HEK293 (cell line): ENCODE measurements at regions not wholly inside any gene's neighbourhood (a gene's known extent, or its start where the extent isn't known, plus 50 kb on each side); places are given as distances from the start of the nearest gene placed in this dataset.

Experiments used
- CTCF ChIA-PET: fragments of 350-600 bp; formaldehyde crosslinking; extraction: SDS; loops from one replicate; lab custom pipeline; 2021; ENCODE audit warnings: antibody characterized with exemption; lab: Yijun Ruan, JAX
- POLR2A ChIA-PET: fragments of 300-600 bp; formaldehyde crosslinking; extraction: SDS; loops from one replicate; lab custom pipeline; 2020; ENCODE audit warnings: antibody characterized with exemption, inconsistent platforms; lab: Yijun Ruan, JAX
- H3K27ac ChIP-seq: fragments of 200-500 bp; sonication (Bioruptor generic); 2 replicates; pipeline ENCODE4 v1.5.1; 2014; ENCODE audit warnings: low read depth, low read length, control low read depth, inconsistent platforms; ENCODE audit errors: extremely low read depth
- H3K36me3 ChIP-seq, 2 experiments: fragments of 200-500 bp in 1 of 2; sonication (Bioruptor generic) in 1 of 2; 1 replicate in 1 of 2; 2 replicates in 1 of 2; pipeline ENCODE4 v1.5.1; 2014 to 2017; ENCODE audit warnings: inconsistent platforms in 2 of 2, low read length in 2 of 2; ENCODE audit not compliant: control insufficient read depth in 2 of 2, insufficient read depth in 1 of 2
- H3K4me1 ChIP-seq: fragments of 200-500 bp; sonication (Bioruptor generic); 2 replicates; pipeline ENCODE4 v1.5.1; 2014; ENCODE audit warnings: mild to moderate bottlenecking, low read length, inconsistent platforms; ENCODE audit not compliant: control insufficient read depth, insufficient read depth
- H3K4me3 ChIP-seq: 2 replicates; pipeline ENCODE4 v1.5.1; 2011; ENCODE audit warnings: low read depth, mild to moderate bottlenecking, control low read depth, low read length, moderate library complexity
- H3K9me3 ChIP-seq: fragments of 200-500 bp; sonication (Bioruptor generic); 2 replicates; pipeline ENCODE4 v1.5.1; 2014; ENCODE audit warnings: low read depth, low read length, inconsistent platforms; ENCODE audit not compliant: control insufficient read depth, insufficient read depth
- KLF1 ChIP-seq: fragments of 450-650 bp; formaldehyde crosslinking; IDR thresholded peaks from 2 replicates; pipeline ENCODE4 v1.5.1; 2016; ENCODE audit warnings: missing biosample characterization, missing genetic modification characterization
- RBAK ChIP-seq: fragments of 450-650 bp; formaldehyde crosslinking; IDR thresholded peaks from 2 replicates; pipeline ENCODE4 v1.5.1; 2016; ENCODE audit warnings: missing biosample characterization, missing genetic modification characterization
- SCRT1 ChIP-seq: fragments of 450-650 bp; formaldehyde crosslinking; IDR thresholded peaks from 2 replicates; pipeline ENCODE4 v1.5.1; 2016; ENCODE audit warnings: missing biosample characterization, missing genetic modification characterization, borderline replicate concordance
- SCRT2 ChIP-seq: fragments of 450-650 bp; formaldehyde crosslinking; IDR thresholded peaks from 2 replicates; pipeline ENCODE4 v1.5.1; 2016; ENCODE audit warnings: missing biosample characterization, missing genetic modification characterization
- TCF7L2 ChIP-seq: IDR thresholded peaks from 2 replicates; pipeline ENCODE4 v1.6.1; 2011; ENCODE audit warnings: low read depth, mild to moderate bottlenecking, inconsistent platforms, low read length, moderate library complexity, borderline replicate concordance
- WT1 ChIP-seq: fragments of 450-650 bp; formaldehyde crosslinking; IDR thresholded peaks from 2 replicates; pipeline ENCODE4 v1.5.1; 2016; ENCODE audit warnings: missing biosample characterization, missing genetic modification characterization
- ZBTB17 ChIP-seq: fragments of 450-650 bp; formaldehyde crosslinking; IDR thresholded peaks from 2 replicates; pipeline ENCODE4 v1.5.1; 2016; ENCODE audit warnings: missing biosample characterization, missing genetic modification characterization
- ZBTB26 ChIP-seq: fragments of 450-650 bp; formaldehyde crosslinking; optimal IDR thresholded peaks from 2 replicates; pipeline ENCODE3; 2016; ENCODE audit warnings: missing biosample characterization, mild to moderate bottlenecking, missing genetic modification characterization
- ZBTB7A ChIP-seq: fragments of 450-650 bp; formaldehyde crosslinking; IDR thresholded peaks from 2 replicates; pipeline ENCODE4 v1.5.1; 2016; ENCODE audit warnings: low read depth, missing biosample characterization, missing genetic modification characterization
- ZNF112 ChIP-seq: fragments of 450-650 bp; formaldehyde crosslinking; IDR thresholded peaks from 2 replicates; pipeline ENCODE4 v1.5.0; 2017; ENCODE audit warnings: missing biosample characterization, missing genetic modification characterization
- ZNF169 ChIP-seq: fragments of 450-650 bp; formaldehyde crosslinking; IDR thresholded peaks from 2 replicates; pipeline ENCODE4 v1.5.1; 2016; ENCODE audit warnings: missing biosample characterization, missing genetic modification characterization
- ZNF23 ChIP-seq: fragments of 450-650 bp; formaldehyde crosslinking; IDR thresholded peaks from 2 replicates; pipeline ENCODE4 v1.5.1; 2016; ENCODE audit warnings: missing biosample characterization, missing genetic modification characterization, borderline replicate concordance
- ZNF341 ChIP-seq: fragments of 450-650 bp; formaldehyde crosslinking; IDR thresholded peaks from 2 replicates; pipeline ENCODE4; 2016; ENCODE audit warnings: low read depth, missing biosample characterization, missing genetic modification characterization
- ZNF391 ChIP-seq: fragments of 450-650 bp; formaldehyde crosslinking; IDR thresholded peaks from 2 replicates; pipeline ENCODE4 v1.5.1; 2016; ENCODE audit warnings: low read depth, missing biosample characterization, missing genetic modification characterization, borderline replicate concordance
- ZNF404 ChIP-seq: fragments of 450-650 bp; formaldehyde crosslinking; IDR thresholded peaks from 2 replicates; pipeline ENCODE4 v1.5.1; 2017; ENCODE audit warnings: missing biosample characterization, missing genetic modification characterization
- ZNF488 ChIP-seq: fragments of 450-650 bp; formaldehyde crosslinking; IDR thresholded peaks from 2 replicates; pipeline ENCODE4 v1.5.1; 2016; ENCODE audit warnings: missing biosample characterization, missing genetic modification characterization
- ZNF560 ChIP-seq: fragments of 450-650 bp; formaldehyde crosslinking; IDR thresholded peaks from 2 replicates; pipeline ENCODE4 v1.5.1; 2017; ENCODE audit warnings: missing biosample characterization, missing genetic modification characterization, borderline replicate concordance
- ZNF571 ChIP-seq: fragments of 450-650 bp; formaldehyde crosslinking; IDR thresholded peaks from 2 replicates; pipeline ENCODE4 v1.5.0; 2017; ENCODE audit warnings: missing biosample characterization, missing genetic modification characterization
- ZNF600 ChIP-seq: fragments of 450-650 bp; formaldehyde crosslinking; IDR thresholded peaks from 2 replicates; pipeline ENCODE4 v1.5.1; 2016; ENCODE audit warnings: missing biosample characterization, missing genetic modification characterization
- ZNF621 ChIP-seq: fragments of 450-650 bp; formaldehyde crosslinking; IDR thresholded peaks from 2 replicates; pipeline ENCODE4 v1.5.1; 2017; ENCODE audit warnings: missing biosample characterization, missing genetic modification characterization
- ZNF843 ChIP-seq: fragments of 450-650 bp; formaldehyde crosslinking; IDR thresholded peaks from 2 replicates; pipeline ENCODE4 v1.5.1; 2016; ENCODE audit warnings: missing biosample characterization, missing genetic modification characterization
- ZSCAN16 ChIP-seq: fragments of 450-650 bp; formaldehyde crosslinking; IDR thresholded peaks from 2 replicates; pipeline ENCODE4 v1.5.1; 2016; ENCODE audit warnings: missing biosample characterization, missing genetic modification characterization
- ZSCAN4 ChIP-seq: fragments of 450-650 bp; formaldehyde crosslinking; IDR thresholded peaks from 2 replicates; pipeline ENCODE4 v1.5.1; 2017; ENCODE audit warnings: missing biosample characterization, missing genetic modification characterization
- TF ChIP-seq, protein P1 (sequence below): fragments of 450-650 bp; formaldehyde crosslinking; IDR thresholded peaks from 2 replicates; pipeline ENCODE4 v1.5.1; 2016; ENCODE audit warnings: missing biosample characterization, missing genetic modification characterization
- TF ChIP-seq, protein P2 (sequence below): fragments of 450-650 bp; formaldehyde crosslinking; IDR thresholded peaks from 2 replicates; pipeline ENCODE4 v1.5.1; 2016; ENCODE audit warnings: missing biosample characterization, missing genetic modification characterization
- TF ChIP-seq, protein P3 (sequence below): fragments of 450-650 bp; formaldehyde crosslinking; IDR thresholded peaks from 2 replicates; pipeline ENCODE4 v1.5.1; 2017; ENCODE audit warnings: missing biosample characterization, missing genetic modification characterization
- TF ChIP-seq, protein P4 (sequence below): fragments of 450-650 bp; formaldehyde crosslinking; IDR thresholded peaks from 2 replicates; pipeline ENCODE4 v1.5.1; 2016; ENCODE audit warnings: missing biosample characterization, missing genetic modification characterization

GRCh38 chrX:960821-961220 is 251.6 kb downstream of the CRLF2 start:
- TF ChIP-seq ZNF391 (tag by site-specific recombination): no peak
- TF ChIP-seq ZNF23 (tag by site-specific recombination): no peak
- no peak for TF ChIP-seq KLF1 (tag by site-specific recombination)
- TF ChIP-seq ZSCAN4 (tag by site-specific recombination): no peak
- TF ChIP-seq ZNF112 (tag by site-specific recombination): no peak
- TF ChIP-seq SCRT2: no peak
- TF ChIP-seq ZSCAN16 (tag by site-specific recombination): no peak
- TF ChIP-seq, protein P1, sequence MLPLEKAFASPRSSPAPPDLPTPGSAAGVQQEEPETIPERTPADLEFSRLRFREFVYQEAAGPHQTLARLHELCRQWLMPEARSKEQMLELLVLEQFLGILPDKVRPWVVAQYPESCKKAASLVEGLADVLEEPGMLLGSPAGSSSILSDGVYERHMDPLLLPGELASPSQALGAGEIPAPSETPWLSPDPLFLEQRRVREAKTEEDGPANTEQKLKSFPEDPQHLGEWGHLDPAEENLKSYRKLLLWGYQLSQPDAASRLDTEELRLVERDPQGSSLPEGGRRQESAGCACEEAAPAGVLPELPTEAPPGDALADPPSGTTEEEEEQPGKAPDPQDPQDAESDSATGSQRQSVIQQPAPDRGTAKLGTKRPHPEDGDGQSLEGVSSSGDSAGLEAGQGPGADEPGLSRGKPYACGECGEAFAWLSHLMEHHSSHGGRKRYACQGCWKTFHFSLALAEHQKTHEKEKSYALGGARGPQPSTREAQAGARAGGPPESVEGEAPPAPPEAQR: no peak
- no peak for TF ChIP-seq ZNF404
- no peak for TF ChIP-seq TCF7L2
- no peak for TF ChIP-seq ZBTB26 (tag by site-specific recombination)
- no peak for TF ChIP-seq ZNF843 (tag by site-specific recombination)
- TF ChIP-seq, protein P2, sequence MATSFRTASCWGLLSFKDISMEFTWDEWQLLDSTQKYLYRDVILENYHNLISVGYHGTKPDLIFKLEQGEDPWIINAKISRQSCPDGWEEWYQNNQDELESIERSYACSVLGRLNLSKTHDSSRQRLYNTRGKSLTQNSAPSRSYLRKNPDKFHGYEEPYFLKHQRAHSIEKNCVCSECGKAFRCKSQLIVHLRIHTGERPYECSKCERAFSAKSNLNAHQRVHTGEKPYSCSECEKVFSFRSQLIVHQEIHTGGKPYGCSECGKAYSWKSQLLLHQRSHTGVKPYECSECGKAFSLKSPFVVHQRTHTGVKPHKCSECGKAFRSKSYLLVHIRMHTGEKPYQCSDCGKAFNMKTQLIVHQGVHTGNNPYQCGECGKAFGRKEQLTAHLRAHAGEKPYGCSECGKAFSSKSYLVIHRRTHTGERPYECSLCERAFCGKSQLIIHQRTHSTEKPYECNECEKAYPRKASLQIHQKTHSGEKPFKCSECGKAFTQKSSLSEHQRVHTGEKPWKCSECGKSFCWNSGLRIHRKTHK (tag by site-specific recombination): no peak
- no peak for TF ChIP-seq ZNF560

GRCh38 chrX:959595-959994 is 252.9 kb downstream of the CRLF2 start:
- Histone ChIP-seq H3K27ac (no peak overlapping the region), H3K9me3 (no peaks in the 10 kb centered on the region)
- POLR2A ChIA-PET: no interaction called here
- TF ChIP-seq ZNF571: no peak
- TF ChIP-seq KLF1 (tag by site-specific recombination): no peak
- no peak for TF ChIP-seq ZBTB17
- no peak for TF ChIP-seq SCRT1 (tag by site-specific recombination)
- TF ChIP-seq ZNF488 (tag by site-specific recombination): no peak
- TF ChIP-seq, protein P3, sequence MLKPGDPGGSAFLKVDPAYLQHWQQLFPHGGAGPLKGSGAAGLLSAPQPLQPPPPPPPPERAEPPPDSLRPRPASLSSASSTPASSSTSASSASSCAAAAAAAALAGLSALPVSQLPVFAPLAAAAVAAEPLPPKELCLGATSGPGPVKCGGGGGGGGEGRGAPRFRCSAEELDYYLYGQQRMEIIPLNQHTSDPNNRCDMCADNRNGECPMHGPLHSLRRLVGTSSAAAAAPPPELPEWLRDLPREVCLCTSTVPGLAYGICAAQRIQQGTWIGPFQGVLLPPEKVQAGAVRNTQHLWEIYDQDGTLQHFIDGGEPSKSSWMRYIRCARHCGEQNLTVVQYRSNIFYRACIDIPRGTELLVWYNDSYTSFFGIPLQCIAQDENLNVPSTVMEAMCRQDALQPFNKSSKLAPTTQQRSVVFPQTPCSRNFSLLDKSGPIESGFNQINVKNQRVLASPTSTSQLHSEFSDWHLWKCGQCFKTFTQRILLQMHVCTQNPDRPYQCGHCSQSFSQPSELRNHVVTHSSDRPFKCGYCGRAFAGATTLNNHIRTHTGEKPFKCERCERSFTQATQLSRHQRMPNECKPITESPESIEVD (tag by site-specific recombination): no peak
- TF ChIP-seq ZNF169 (tag by site-specific recombination): no peak
- TF ChIP-seq ZNF341 (tag by site-specific recombination): no peak
- no peak for TF ChIP-seq RBAK (tag by site-specific recombination)
- TF ChIP-seq ZNF600 (tag by site-specific recombination): no peak
- no peak for TF ChIP-seq WT1
- no peak for TF ChIP-seq ZBTB7A
- no peak for TF ChIP-seq ZNF621 (tag by site-specific recombination)
- TF ChIP-seq, protein P4, sequence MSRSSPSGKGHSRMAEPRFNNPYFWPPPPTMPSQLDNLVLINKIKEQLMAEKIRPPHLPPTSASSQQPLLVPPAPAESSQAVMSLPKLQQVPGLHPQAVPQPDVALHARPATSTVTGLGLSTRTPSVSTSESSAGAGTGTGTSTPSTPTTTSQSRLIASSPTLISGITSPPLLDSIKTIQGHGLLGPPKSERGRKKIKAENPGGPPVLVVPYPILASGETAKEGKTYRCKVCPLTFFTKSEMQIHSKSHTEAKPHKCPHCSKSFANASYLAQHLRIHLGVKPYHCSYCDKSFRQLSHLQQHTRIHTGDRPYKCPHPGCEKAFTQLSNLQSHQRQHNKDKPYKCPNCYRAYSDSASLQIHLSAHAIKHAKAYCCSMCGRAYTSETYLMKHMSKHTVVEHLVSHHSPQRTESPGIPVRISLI (tag by site-specific recombination): no peak

More at GRCh38 chrX:960821-961220, 251.6 kb downstream of the CRLF2 start:
- ChIA-PET CTCF (no interaction called here), POLR2A (no interaction called here)
- Histone ChIP-seq H3K36me3 (no peaks in the 10 kb centered on the region), H3K27ac (no peak overlapping the region), H3K9me3 (no peaks in the 10 kb centered on the region), H3K4me3 (no peak overlapping the region), H3K4me1 (no peaks in the 10 kb centered on the region)

More at GRCh38 chrX:959595-959994, 252.9 kb downstream of the CRLF2 start:
- H3K36me3 ChIP-seq: no peaks in the 10 kb centered on the region
- CTCF ChIA-PET: no interaction called here
- no peaks in the 10 kb centered on the region for H3K4me1 ChIP-seq
- no peak overlapping the region for H3K4me3 ChIP-seq
